Liver (tissue), 8 donors: ENCODE measurements at regions not wholly inside any gene's neighbourhood (a gene's known extent, or its start where the extent isn't known, plus 50 kb on each side); places are given as distances from the start of the nearest gene placed in this dataset.

Experiments
- DNase-seq: peaks from one replicate; pipeline ENCODE4 v3.0.0-alpha.2; 2017; ENCODE audit warnings: low spot score
- H3K27ac ChIP-seq, 2 donors: one replicate each; pipeline ENCODE4 v1.7.0; 2013; ENCODE audit warnings: inconsistent platforms in 2 of 2, low read length in 2 of 2, control low read depth in 1 of 2, low read depth in 1 of 2, mild to moderate bottlenecking in 1 of 2
- H3K27me3 ChIP-seq, 4 donors: one replicate each; pipeline versions ENCODE4 v1.6.1 to v1.7.0; 2013; ENCODE audit warnings: low read length in 3 of 4, inconsistent platforms in 1 of 4, mild to moderate bottlenecking in 1 of 4, moderate library complexity in 1 of 4; ENCODE audit not compliant: control insufficient read depth in 4 of 4, insufficient read depth in 4 of 4
- H3K36me3 ChIP-seq, 4 donors: one replicate each; pipeline versions ENCODE4 v1.6.1 to v1.7.0; 2013; ENCODE audit warnings: low read length in 3 of 4, mild to moderate bottlenecking in 3 of 4, low read depth in 1 of 4, moderate library complexity in 1 of 4; ENCODE audit not compliant: control insufficient read depth in 4 of 4, insufficient read depth in 3 of 4
- H3K4me1 ChIP-seq, 4 donors: one replicate each; pipeline versions ENCODE4 v1.6.1 to v1.7.0; 2013; ENCODE audit warnings: low read length in 3 of 4, mild to moderate bottlenecking in 3 of 4, moderate library complexity in 1 of 4; ENCODE audit not compliant: control insufficient read depth in 4 of 4, insufficient read depth in 4 of 4
- H3K4me3 ChIP-seq, 3 donors: one replicate each; pipeline versions ENCODE4 v1.6.1 to v1.7.0; 2013; ENCODE audit warnings: low read length in 3 of 3, control low read depth in 1 of 3, low read depth in 1 of 3, mild to moderate bottlenecking in 1 of 3
- H3K9ac ChIP-seq, 2 donors: one replicate each; pipeline ENCODE4 v1.7.0; 2013; ENCODE audit warnings: low read length in 2 of 2, mild to moderate bottlenecking in 2 of 2, moderate library complexity in 2 of 2, control low read depth in 1 of 2, low read depth in 1 of 2
- H3K9me3 ChIP-seq, 4 donors: one replicate each; pipeline versions ENCODE4 v1.6.1 to v1.7.0; 2013; ENCODE audit warnings: low read length in 3 of 4; ENCODE audit not compliant: control insufficient read depth in 4 of 4
- EGR1 ChIP-seq, 2 donors: IDR thresholded peaks; 2 replicates each; pipeline ENCODE4 v1.6.1; 2016 to 2018; ENCODE audit warnings: antibody characterized with exemption in 2 of 2, low read depth in 2 of 2
- FOXA1 ChIP-seq: IDR thresholded peaks from 2 replicates; pipeline ENCODE4 v1.6.1; 2016; ENCODE audit warnings: antibody characterized with exemption
- HNF4A ChIP-seq, 2 donors: conservative IDR thresholded peaks; 2 replicates each; pipeline ENCODE4 v1.6.1; 2016; ENCODE audit warnings: antibody characterized with exemption in 2 of 2, mild to moderate bottlenecking in 2 of 2
- HNF4G ChIP-seq: IDR thresholded peaks from 2 replicates; pipeline ENCODE4 v1.6.1; 2016; ENCODE audit warnings: antibody characterized with exemption
- JUND ChIP-seq, 2 donors: IDR thresholded peaks; 2 replicates each; pipeline ENCODE4 v1.6.1; 2016; ENCODE audit warnings: antibody characterized with exemption in 2 of 2
- NR2F2 ChIP-seq: IDR thresholded peaks from 2 replicates; pipeline ENCODE4 v1.6.1; 2016; ENCODE audit warnings: antibody characterized with exemption
- RAD21 ChIP-seq, 2 donors: IDR thresholded peaks; 2 replicates each; pipeline ENCODE4 v1.6.1; 2016; ENCODE audit warnings: antibody characterized with exemption in 2 of 2, mild to moderate bottlenecking in 2 of 2
- RXRA ChIP-seq, 2 donors: IDR thresholded peaks; 2 replicates each; pipeline ENCODE4 v1.6.1; 2017 to 2018; ENCODE audit warnings: antibody characterized with exemption in 2 of 2, mild to moderate bottlenecking in 1 of 2
- SP1 ChIP-seq: IDR thresholded peaks from 2 replicates; pipeline ENCODE4 v1.6.1; 2018; ENCODE audit warnings: antibody characterized with exemption, mild to moderate bottlenecking
- TAF1 ChIP-seq: conservative IDR thresholded peaks from 2 replicates; pipeline ENCODE4 v1.6.1; 2016; ENCODE audit warnings: antibody characterized with exemption, mild to moderate bottlenecking
- YY1 ChIP-seq: IDR thresholded peaks from 2 replicates; pipeline ENCODE4 v1.6.1; 2016; ENCODE audit warnings: antibody characterized with exemption, mild to moderate bottlenecking
- WGBS: extraction: QIAGEN DNeasy Blood & Tissue Kit; methylation state at CpG from one replicate; pipeline ENCODE4 v1.1.7; 2013; 5-methylcytosine and 5-hydroxymethylcytosine counted together
- TF ChIP-seq, protein P1 (sequence below): IDR thresholded peaks from 2 replicates; pipeline ENCODE4 v1.6.1; 2016; ENCODE audit warnings: antibody characterized with exemption
- TF ChIP-seq, protein P2 (sequence below): fragments of 150-350 bp; IDR thresholded peaks from 2 replicates; pipeline ENCODE4 v1.5.1; 2017; ENCODE audit warnings: improper control_type of control experiment, low read depth, low read length; ENCODE audit not compliant: missing input control
- TF ChIP-seq, protein P3 (sequence below): IDR thresholded peaks from 2 replicates; pipeline ENCODE4 v1.6.1; 2016; ENCODE audit warnings: antibody characterized with exemption
- donor health status: healthy.
- donor health status: healthy.
- donor health status: healthy.
- donor health status: healthy.
- donor health status: healthy.

DNA sequence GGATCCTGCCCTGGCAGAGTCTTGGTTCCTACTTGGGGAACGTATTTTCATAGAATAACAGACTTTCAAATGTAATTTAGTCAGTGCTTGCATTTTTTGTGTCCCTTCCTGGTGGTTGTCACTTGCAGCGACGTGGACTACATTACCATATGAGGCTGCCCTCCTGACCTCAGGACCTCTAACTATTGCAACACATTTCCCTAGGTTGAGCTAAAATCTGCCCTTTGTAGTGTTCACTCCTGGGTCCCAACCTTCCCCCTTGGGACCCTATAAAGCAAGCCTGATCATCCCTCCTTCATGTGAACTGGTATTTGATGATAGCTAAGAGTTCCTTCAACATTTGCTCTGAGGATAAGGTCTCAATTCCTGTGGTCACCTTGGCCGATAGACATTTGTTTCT, 95.6 kb upstream of the CACNA1E start:
- DNase-seq, result no peak
- Histone ChIP-seq H3K9ac (no peak overlapping the region), H3K36me3 (no peaks in the 10 kb centered on the region), H3K4me1 (no peaks in the 10 kb centered on the region), H3K27ac (no peak overlapping the region), H3K9me3 (no peaks in the 10 kb centered on the region), H3K4me3 (no peak overlapping the region), H3K27me3 (no peaks in the 10 kb centered on the region)
- 60% methylated on average over 4 of the region's 4 CpGs for WGBS
- TF ChIP-seq YY1 (no peak), JUND (IDR thresholded peaks at IDR 0.05) (no peak), FOXA1 (no peak), NR2F2 (no peak), RXRA (IDR thresholded peaks at IDR 0.05) (no peak), HNF4A (conservative IDR thresholded peaks at IDR 0.05) (no peak), EGR1 (IDR thresholded peaks at IDR 0.05; ENCODE audit: low read depth in 2 of 2) (no peak)
- TF ChIP-seq, protein P1, sequence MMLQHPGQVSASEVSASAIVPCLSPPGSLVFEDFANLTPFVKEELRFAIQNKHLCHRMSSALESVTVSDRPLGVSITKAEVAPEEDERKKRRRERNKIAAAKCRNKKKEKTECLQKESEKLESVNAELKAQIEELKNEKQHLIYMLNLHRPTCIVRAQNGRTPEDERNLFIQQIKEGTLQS, result no peak
- TF ChIP-seq, protein P2, sequence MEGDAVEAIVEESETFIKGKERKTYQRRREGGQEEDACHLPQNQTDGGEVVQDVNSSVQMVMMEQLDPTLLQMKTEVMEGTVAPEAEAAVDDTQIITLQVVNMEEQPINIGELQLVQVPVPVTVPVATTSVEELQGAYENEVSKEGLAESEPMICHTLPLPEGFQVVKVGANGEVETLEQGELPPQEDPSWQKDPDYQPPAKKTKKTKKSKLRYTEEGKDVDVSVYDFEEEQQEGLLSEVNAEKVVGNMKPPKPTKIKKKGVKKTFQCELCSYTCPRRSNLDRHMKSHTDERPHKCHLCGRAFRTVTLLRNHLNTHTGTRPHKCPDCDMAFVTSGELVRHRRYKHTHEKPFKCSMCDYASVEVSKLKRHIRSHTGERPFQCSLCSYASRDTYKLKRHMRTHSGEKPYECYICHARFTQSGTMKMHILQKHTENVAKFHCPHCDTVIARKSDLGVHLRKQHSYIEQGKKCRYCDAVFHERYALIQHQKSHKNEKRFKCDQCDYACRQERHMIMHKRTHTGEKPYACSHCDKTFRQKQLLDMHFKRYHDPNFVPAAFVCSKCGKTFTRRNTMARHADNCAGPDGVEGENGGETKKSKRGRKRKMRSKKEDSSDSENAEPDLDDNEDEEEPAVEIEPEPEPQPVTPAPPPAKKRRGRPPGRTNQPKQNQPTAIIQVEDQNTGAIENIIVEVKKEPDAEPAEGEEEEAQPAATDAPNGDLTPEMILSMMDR, result no peak
- TF ChIP-seq, protein P3, sequence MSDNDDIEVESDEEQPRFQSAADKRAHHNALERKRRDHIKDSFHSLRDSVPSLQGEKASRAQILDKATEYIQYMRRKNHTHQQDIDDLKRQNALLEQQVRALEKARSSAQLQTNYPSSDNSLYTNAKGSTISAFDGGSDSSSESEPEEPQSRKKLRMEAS, result no peak

DNA sequence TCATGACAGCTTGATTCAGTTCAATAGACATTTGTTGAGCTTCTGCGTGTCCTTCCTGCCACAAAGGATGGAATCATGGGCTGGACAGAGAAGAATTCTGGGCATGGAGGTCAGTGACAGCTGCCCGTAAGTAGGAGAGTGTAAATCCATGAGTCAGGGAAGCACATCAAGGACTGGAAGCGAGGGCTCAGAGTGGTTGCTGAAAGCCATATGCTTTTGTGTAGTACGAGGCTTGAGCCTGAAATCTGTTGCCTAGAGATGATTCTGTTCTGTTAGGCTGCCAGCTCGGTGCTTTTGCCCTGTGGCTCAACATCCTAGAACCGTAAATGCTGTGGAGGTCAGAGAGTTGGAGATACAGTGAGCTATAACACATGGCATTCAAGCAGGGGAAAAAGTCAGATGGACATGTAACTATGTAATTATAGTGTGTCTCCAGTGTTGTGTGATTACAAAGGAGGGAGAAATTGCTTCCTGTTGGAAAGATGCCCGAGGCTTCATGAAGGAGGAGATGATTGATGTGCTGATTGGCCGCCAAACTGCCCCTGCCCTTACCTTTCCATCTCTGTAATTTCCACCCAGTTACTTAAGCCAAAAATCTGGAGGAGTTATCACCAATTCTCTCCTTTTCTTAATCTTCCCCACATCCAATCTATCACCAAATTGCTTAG, 92.8 kb upstream of the CACNA1E start:
- no peak for DNase-seq

More for the DNA sequence above, 92.8 kb upstream of the CACNA1E start:
- no peak for TF ChIP-seq SP1
- TF ChIP-seq, protein P2, result no peak
- TF ChIP-seq, protein P1, result no peak
- TF ChIP-seq YY1, result no peak
- no peak for TF ChIP-seq HNF4A (conservative IDR thresholded peaks at IDR 0.05)
- TF ChIP-seq HNF4G, result no peak
- no peak for TF ChIP-seq TAF1
- no peak for TF ChIP-seq EGR1 (IDR thresholded peaks at IDR 0.05; ENCODE audit: low read depth in 2 of 2)
- no peak for TF ChIP-seq RAD21 (IDR thresholded peaks at IDR 0.05)
- Histone ChIP-seq H3K9me3 (no peaks in the 10 kb centered on the region), H3K4me1 (no peaks in the 10 kb centered on the region), H3K27me3 (no peaks in the 10 kb centered on the region), H3K9ac (no peak overlapping the region), H3K4me3 (no peak overlapping the region), H3K27ac (no peak overlapping the region), H3K36me3 (no peaks in the 10 kb centered on the region)
- 67% methylated on average over 8 of the region's 8 CpGs for WGBS
